Left lung (tissue), 4 donors: ENCODE measurements at regions not wholly inside any gene's neighbourhood (a gene's known extent, or its start where the extent isn't known, plus 50 kb on each side); places are given as distances from the start of the nearest gene placed in this dataset.

ENCODE experiments used
- ATAC-seq: fragments of 200-7000 bp; cut with Tn5 transposase; one replicate; pipeline ENCODE4 v1.9.1; 2020; ENCODE audit warnings: moderate library complexity
- DNase-seq, 4 donors: peaks; one replicate each; pipeline ENCODE4 v3.0.0-alpha.2; 2013 to 2020
- H3K27ac ChIP-seq, 2 donors: fragments of 200-600 bp; sonication (generic) in 1 of 2; one replicate each; pipeline versions ENCODE4 v1.5.0 to v1.8.0; 2020 to 2021
- H3K27me3 ChIP-seq, 2 donors: fragments of 200-600 bp; sonication (generic) in 1 of 2; one replicate each; pipeline versions ENCODE4 v1.5.0 to v1.8.0; 2020 to 2021
- H3K36me3 ChIP-seq, 2 donors: fragments of 200-600 bp; sonication (generic) in 1 of 2; one replicate each; pipeline versions ENCODE4 v1.5.0 to v1.8.0; 2020 to 2021
- H3K4me1 ChIP-seq, 2 donors: fragments of 200-600 bp; one replicate each; pipeline ENCODE4 v1.8.0; 2021
- H3K4me3 ChIP-seq, 2 donors: fragments of 200-600 bp; sonication (generic) in 1 of 2; one replicate each; pipeline versions ENCODE4 v1.5.0 to v1.8.0; 2020 to 2021; ENCODE audit warnings: mild to moderate bottlenecking in 1 of 2
- H3K9me3 ChIP-seq, 2 donors: fragments of 200-600 bp; sonication (generic) in 1 of 2; one replicate each; pipeline versions ENCODE4 v1.5.0 to v1.8.0; 2020 to 2021
- CTCF ChIP-seq, 2 donors: fragments of 200-600 bp; sonication (generic) in 1 of 2; IDR thresholded peaks; one replicate each; pipeline versions ENCODE4 v1.5.0 to v1.8.0; 2021; ENCODE audit warnings: antibody characterized with exemption in 2 of 2
- intact Hi-C, 2 donors: fragments of 100-400 bp; cut with DNase I; formaldehyde crosslinking; loops; one replicate each; pipeline versions ENCODE4 v1.11.2 to v1.14.2; 2022
- donor health status: DM: no; HTN: yes; CAD: no.
- donor health status: DM: no; HTN: no; CAD: no.

- intact Hi-C loops, result no loop called here
- no peak overlapping the region for H3K27ac ChIP-seq
- no peaks in the 10 kb centered on the region for H3K36me3 ChIP-seq
- H3K4me3 ChIP-seq, result no peak overlapping the region
- no peak for TF ChIP-seq CTCF (IDR thresholded peaks at IDR 0.05)
- no peak for DNase-seq
- H3K27me3 ChIP-seq, result no peaks in the 10 kb centered on the region
- no peaks in the 10 kb centered on the region for H3K9me3 ChIP-seq
- no peaks in the 10 kb centered on the region for H3K4me1 ChIP-seq
- ATAC-seq, result no peak
Observed at GRCh38 chr10:44765299-44765698, 145.8 kb upstream of the TMEM72 start.

- Histone ChIP-seq H3K9me3 (no peaks in the 10 kb centered on the region), H3K36me3 (no peaks in the 10 kb centered on the region), H3K27ac (no peak overlapping the region), H3K27me3 (no peaks in the 10 kb centered on the region), H3K4me3 (no peak overlapping the region), H3K4me1 (no peaks in the 10 kb centered on the region)
- intact Hi-C loops, result no loop called here
- ATAC-seq (no peak), DNase-seq (no peak)
- no peak for TF ChIP-seq CTCF (IDR thresholded peaks at IDR 0.05)
Observed at GRCh38 chr10:44766631-44767030, 144.5 kb upstream of the TMEM72 start.

- no peaks in the 10 kb centered on the region for H3K27me3 ChIP-seq
- intact Hi-C loops, result no loop called here
- ATAC-seq (no peak), DNase-seq (no peak)
- H3K27ac ChIP-seq, result no peak overlapping the region
- no peak overlapping the region for H3K4me3 ChIP-seq
- no peaks in the 10 kb centered on the region for H3K36me3 ChIP-seq
- no peak for TF ChIP-seq CTCF (IDR thresholded peaks at IDR 0.05)
- H3K9me3 ChIP-seq, result no peaks in the 10 kb centered on the region
- no peaks in the 10 kb centered on the region for H3K4me1 ChIP-seq
Observed at GRCh38 chr10:44769450-44769849, 141.7 kb upstream of the TMEM72 start.

GRCh38 chr10:44771233-44771995 lies 139.7 kb upstream of the TMEM72 start:
- no peak for ATAC-seq

GRCh38 chr10:44773565-44773964 lies 137.6 kb upstream of the TMEM72 start:
- Histone ChIP-seq H3K27ac (no peak overlapping the region), H3K4me3 (no peak overlapping the region), H3K27me3 (no peaks in the 10 kb centered on the region), H3K4me1 (no peaks in the 10 kb centered on the region), H3K36me3 (no peaks in the 10 kb centered on the region), H3K9me3 (no peaks in the 10 kb centered on the region)
- DNase-seq, result peak in 1 of 4 donors; percentile 73
- TF ChIP-seq CTCF (IDR thresholded peaks at IDR 0.05), result no peak
- intact Hi-C loops, result no loop called here
- no peak for ATAC-seq

More at GRCh38 chr10:44771233-44771995, 139.7 kb upstream of the TMEM72 start:
- Histone ChIP-seq H3K9me3 (no peaks in the 10 kb centered on the region), H3K4me1 (no peaks in the 10 kb centered on the region), H3K36me3 (no peaks in the 10 kb centered on the region), H3K27me3 (no peaks in the 10 kb centered on the region), H3K4me3 (no peak overlapping the region), H3K27ac (no peak overlapping the region)
- intact Hi-C loops, result no loop called here
- no peak for TF ChIP-seq CTCF (IDR thresholded peaks at IDR 0.05)
- no peak for DNase-seq
